NOMO-1 treated with DMSO at 0.1 percent for 48 hours (cell line): ENCODE measurements at regions not wholly inside any gene's neighbourhood (a gene's known extent, or its start where the extent isn't known, plus 50 kb on each side); places are given as distances from the start of the nearest gene placed in this dataset.
"Not testable (repeated sequence)": the region's sequence is repeated elsewhere in the genome, so short reads cannot be mapped to it uniquely, and the experiment has no call there.

Source experiments
- DNase-seq: peaks from one replicate; lab custom pipeline; 2025; ENCODE audit not compliant: unreplicated experiment; lab: John Stamatoyannopoulos, UW

DNA sequence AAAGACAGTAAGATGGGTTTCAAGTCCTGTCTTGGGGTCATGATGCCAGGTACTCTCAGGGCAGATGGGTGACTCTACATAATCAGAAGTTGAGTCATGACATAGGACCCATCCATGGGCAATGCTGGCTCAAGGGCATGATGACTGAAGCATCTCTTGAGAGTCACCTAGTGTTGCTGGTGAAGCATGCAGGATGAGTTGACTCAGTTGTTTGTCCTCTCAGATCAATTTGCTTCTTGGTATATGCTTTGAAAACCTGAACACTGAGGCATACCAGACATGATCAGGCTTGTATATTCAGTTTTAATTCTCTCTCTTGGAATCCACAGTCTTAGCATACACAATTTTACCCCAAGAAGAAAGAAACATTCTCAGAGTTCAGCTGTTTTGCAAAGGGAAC is 658.9 kb upstream of the NXPH2 start:
- no peak for DNase-seq

- DNase-seq, result no peak
Observed at GRCh38 chr2:139438478-139438877, 658.3 kb upstream of the NXPH2 start.

GRCh38 chr2:139427164-139427563 is 647.0 kb upstream of the NXPH2 start:
- DNase-seq, result no peak

GRCh38 chr2:139424101-139424500 is 643.9 kb upstream of the NXPH2 start:
- no peak for DNase-seq

GRCh38 chr2:139411236-139411635 is 631.0 kb upstream of the NXPH2 start:
- DNase-seq, result peak; percentile 21

- not testable (repeated sequence) for DNase-seq
Observed at GRCh38 chr2:139410833-139411174, 630.6 kb upstream of the NXPH2 start.

DNA sequence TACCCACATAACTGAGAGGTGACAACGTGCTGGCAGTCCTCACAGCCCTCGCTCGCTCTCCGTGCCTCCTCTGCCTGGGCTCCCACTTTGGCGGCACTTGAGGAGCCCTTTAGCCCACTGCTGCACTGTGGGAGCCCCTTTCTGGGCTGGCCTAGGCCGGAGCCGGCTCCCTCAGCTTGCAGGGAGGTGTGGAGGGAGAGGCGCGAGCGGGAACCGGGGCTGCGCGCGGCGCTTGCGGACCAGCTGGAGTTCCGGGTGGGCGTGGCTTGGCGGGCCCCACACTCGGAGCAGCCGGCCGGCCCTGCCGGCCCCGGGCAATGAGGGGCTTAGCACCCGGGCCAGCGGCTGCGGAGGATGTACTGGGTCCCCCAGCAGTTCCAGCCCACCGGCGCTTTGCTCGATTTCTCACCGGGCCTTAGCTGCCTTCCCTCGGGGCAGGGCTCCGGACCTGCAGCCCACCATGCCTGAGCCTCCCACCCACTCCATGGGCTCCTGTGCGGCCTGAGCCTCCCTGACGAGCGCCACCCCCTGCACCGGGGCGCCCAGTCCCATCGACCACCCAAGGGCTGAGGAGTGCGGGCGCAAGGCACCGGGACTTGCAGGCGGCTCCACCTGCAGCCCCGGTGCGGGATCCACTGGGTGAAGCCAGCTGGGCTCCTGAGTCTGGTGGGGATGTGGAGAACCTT is 630.1 kb upstream of the NXPH2 start:
- not testable (repeated sequence) for DNase-seq

DNA sequence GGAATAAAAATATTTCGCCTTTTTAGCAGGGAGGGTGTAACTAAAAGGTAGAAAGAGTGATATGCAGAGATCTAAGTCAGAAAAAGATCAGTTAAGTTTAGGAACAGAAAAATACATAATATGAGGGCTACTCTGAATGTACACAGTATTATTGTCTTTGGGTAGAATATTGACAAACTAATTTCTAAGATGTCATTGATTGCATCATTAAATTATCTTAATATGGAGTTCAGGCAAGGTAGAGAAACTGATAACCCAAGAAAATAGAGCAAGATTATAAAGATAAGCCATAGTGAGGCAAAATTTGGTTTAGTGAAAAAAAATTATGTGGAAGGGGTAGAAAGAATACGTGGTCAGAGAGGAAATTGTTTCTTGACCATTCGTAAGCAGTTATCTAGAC is 629.0 kb upstream of the NXPH2 start:
- no peak for DNase-seq

DNA sequence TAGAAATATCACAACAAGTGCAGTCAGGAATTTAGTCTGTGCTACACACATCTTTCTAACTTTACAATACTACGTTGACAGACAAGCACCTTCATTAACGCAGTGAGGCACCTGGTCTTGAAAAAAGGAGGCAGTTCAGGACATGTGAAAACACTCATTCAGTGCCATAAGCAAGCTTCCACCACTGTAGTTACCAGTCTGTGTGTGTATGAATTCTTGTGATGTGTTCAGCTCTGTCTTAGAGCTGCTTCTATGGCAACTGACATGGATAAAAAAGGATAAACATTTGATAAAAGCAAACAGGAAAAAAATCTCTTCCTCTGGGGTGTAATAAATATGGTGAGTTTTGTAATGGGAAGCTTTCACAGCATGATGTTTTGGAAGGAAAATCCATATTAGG is 623.8 kb upstream of the NXPH2 start:
- DNase-seq, result no peak

- DNase-seq, result no peak
Observed at GRCh38 chr2:139394801-139395200, 614.6 kb upstream of the NXPH2 start.

DNA sequence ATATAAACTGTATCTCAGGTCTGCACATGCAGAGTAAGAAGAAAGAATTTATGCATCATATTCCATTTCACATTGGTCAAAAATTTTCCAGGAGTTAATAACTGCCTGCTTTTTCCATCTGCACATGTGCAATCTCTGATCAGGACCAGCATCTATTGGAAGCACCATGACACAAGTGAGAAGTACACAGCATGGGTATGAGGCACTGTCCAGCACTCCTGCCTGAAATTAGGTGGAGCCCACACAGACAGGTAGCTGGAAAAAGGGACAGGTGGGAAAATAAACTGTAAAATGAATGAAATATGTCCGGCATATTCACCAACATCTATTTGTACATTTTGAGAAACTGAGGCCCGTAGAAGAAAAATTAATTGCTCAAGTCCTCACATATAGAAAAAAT is 609.2 kb upstream of the NXPH2 start:
- no peak for DNase-seq

GRCh38 chr2:139386401-139386800 is 606.2 kb upstream of the NXPH2 start:
- no peak for DNase-seq

GRCh38 chr2:139383532-139383931 is 603.3 kb upstream of the NXPH2 start:
- DNase-seq, result no peak

DNA sequence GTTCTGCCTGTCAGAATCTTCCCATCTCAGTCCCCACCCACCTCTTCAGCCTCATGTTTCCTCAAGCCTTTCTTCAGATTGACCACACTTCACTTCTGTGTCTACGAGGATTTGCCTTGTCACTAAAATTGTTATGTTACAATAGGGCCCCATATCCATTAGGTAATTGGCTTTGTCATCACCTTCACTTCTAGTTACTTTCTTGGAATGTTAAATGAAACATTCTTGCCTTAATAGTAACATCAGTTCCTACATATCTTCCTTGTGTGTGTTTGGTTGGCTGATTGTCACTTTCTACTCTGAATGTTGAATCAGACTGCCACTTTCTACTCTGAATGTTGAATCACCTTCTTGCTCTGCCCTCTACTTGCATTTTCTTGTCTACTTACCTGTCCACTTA is 599.9 kb upstream of the NXPH2 start:
- DNase-seq, result no peak

- no peak for DNase-seq
Observed at GRCh38 chr2:139378373-139378772, 598.2 kb upstream of the NXPH2 start.

DNA sequence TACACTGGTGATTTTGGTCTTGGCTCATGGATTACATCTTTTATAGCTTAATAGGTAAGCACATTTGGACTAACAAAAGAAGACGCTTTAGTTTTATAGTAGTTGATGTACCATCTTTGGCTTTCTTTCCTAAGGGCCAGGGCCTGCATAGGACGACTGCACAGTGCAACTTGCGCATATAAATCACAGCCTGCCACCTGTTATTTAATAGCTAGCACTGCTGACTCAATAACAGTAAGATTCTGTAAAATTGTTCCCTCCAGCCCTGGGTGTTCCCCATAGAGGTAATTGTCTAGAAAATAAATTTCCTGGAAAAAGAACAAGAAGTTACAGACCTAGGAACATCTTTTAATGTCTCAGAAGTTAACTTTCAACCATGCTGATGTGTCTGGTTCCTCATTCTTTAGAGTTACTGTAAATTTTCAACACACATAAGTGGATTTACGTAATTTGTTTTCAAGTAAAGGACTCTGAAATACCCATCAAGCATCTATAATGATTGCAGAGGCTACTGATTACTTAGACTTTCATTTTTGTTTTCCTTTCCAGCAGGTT is 594.2 kb upstream of the NXPH2 start:
- DNase-seq, result peak; percentile 59

DNA sequence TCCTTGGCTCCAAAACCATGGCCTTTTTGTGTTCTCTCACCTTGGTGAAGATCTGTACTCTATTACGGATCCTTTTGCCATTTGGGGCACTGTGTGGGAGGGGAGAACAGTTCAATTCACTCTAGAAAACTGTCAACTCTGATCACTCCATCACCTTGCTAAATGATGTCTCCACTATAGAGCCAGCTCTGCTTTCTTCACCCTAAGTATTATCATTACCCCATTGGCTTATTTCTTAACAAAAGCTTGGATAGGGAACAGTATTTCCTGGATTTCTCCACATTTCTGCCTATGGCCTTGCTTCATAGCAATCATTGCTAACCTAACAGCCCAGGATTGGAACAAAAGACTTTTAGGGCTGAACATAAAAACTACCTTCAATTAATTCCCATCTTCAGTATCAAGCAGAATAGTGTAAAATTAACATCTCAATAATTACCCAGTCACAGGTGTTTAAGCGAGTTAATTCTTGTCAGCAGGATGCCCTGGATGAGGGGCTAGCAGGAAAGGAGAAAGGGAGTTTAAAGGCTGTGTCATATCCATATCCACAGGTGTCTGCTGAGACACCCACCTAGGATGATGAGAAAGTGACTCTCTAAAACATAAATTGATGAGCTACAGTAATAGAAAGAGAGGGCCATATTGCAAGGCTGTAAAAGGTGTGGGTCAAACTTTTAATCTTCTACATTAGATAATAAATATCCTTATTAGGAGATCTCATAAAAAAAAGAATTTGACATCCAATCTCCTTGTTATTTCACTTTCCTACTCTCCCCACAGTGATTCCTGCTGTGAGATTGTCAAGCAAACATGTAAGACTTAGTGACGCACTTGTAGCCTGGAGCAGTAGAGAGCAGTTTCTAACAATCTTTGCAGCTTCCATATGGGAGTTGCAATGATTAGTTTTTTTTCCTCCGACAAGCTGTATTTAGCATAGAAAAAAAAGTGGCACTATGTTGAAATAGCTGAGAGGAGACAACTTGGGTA is 589.5 kb upstream of the NXPH2 start:
- no peak for DNase-seq

DNA sequence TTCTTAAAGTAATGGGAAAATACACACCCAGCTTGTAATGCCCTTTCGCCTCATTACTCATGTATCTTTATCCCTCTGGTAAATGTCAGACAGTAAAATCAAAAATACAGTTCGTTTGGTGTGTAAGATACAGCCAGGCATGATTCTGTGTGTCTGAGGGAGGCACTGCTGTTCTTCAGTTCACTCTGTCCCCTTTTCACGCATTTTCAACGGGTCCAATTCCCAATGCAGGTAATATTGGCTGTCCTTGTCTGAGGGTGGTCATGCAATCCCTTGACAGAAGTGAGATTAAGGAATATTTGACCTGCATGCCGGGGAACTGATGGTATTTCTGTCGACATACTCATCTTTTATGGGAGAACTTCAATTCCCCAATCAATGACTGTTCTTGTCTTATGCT is 587.2 kb upstream of the NXPH2 start:
- DNase-seq, result no peak

GRCh38 chr2:139366681-139367080 is 586.5 kb upstream of the NXPH2 start:
- no peak for DNase-seq

DNA sequence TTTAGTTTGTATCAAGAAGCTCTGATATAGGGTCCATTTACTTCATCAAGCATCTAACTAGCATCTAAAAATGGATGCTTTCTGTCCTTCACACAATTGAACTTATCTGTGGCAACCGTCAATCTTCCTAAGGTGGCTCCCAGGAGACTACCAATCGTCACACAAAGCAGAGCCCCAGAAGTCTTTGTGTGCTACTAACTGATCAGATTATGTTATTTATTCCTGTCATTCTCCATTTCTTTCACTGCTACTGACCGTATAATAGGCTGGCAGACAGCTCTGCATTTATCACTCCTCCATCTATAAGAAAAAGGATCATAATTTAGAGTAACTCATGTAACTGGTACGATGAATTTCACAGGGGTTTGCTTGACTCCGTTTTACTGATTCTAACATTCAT is 585.0 kb upstream of the NXPH2 start:
- no peak for DNase-seq

GRCh38 chr2:139360654-139361053 is 580.5 kb upstream of the NXPH2 start:
- DNase-seq, result no peak

- no peak for DNase-seq
Observed at GRCh38 chr2:139359818-139360217, 579.6 kb upstream of the NXPH2 start.
